GM18873 (cell line): ENCODE measurements at regions not wholly inside any gene's neighbourhood (a gene's known extent, or its start where the extent isn't known, plus 50 kb on each side); places are given as distances from the start of the nearest gene placed in this dataset.
"Not testable (repeated sequence)": the region's sequence is repeated elsewhere in the genome, so short reads cannot be mapped to it uniquely, and the experiment has no call there.

Experiments
- ATAC-seq: cut with Tn5 transposase; IDR thresholded peaks from one replicate; pipeline ENCODE4 v1.9.1; 2021; ENCODE audit warnings: mild to moderate bottlenecking, moderate library complexity, moderate number of reproducible peaks; ENCODE audit not compliant: unreplicated experiment, low FRiP score

GRCh38 chr1:164343189-164343588 lies 215.8 kb upstream of the PBX1 start:
- no peak for ATAC-seq

- ATAC-seq, result no peak
Measured at GRCh38 chr1:164347980-164348379, 211.0 kb upstream of the PBX1 start.

GRCh38 chr1:164356511-164356910 lies 202.5 kb upstream of the PBX1 start:
- no peak for ATAC-seq

- ATAC-seq, result no peak
Measured at GRCh38 chr1:164360265-164360664, 198.7 kb upstream of the PBX1 start.

GRCh38 chr1:164361927-164362326 lies 197.1 kb upstream of the PBX1 start:
- ATAC-seq, result no peak

GRCh38 chr1:164363980-164364379 lies 195.0 kb upstream of the PBX1 start:
- no peak for ATAC-seq

GRCh38 chr1:164366014-164366413 lies 193.0 kb upstream of the PBX1 start:
- no peak for ATAC-seq

GRCh38 chr1:164369698-164370365 lies 189.2 kb upstream of the PBX1 start:
- no peak for ATAC-seq

GRCh38 chr1:164380893-164381292 lies 178.1 kb upstream of the PBX1 start:
- no peak for ATAC-seq

GRCh38 chr1:164382384-164382783 lies 176.6 kb upstream of the PBX1 start:
- ATAC-seq, result no peak

GRCh38 chr1:164384262-164384661 lies 174.7 kb upstream of the PBX1 start:
- ATAC-seq, result no peak

- no peak for ATAC-seq
Measured at GRCh38 chr1:164417016-164417704, 141.8 kb upstream of the PBX1 start.

GRCh38 chr1:164423136-164423535 lies 135.8 kb upstream of the PBX1 start:
- no peak for ATAC-seq

GRCh38 chr1:164433141-164433817 lies 125.7 kb upstream of the PBX1 start:
- ATAC-seq, result no peak

- no peak for ATAC-seq
Measured at GRCh38 chr1:164433818-164434170, 125.2 kb upstream of the PBX1 start.

GRCh38 chr1:164440232-164440631 lies 118.8 kb upstream of the PBX1 start:
- no peak for ATAC-seq

- no peak for ATAC-seq
Measured at GRCh38 chr1:164443166-164443565, 115.8 kb upstream of the PBX1 start.

GRCh38 chr1:164443836-164444235 lies 115.1 kb upstream of the PBX1 start:
- ATAC-seq, result no peak

GRCh38 chr1:164446020-164446419 lies 113.0 kb upstream of the PBX1 start:
- no peak for ATAC-seq

- ATAC-seq, result no peak
Measured at GRCh38 chr1:164452549-164452948, 106.4 kb upstream of the PBX1 start.

GRCh38 chr1:164456272-164456671 lies 102.7 kb upstream of the PBX1 start:
- ATAC-seq, result no peak

- ATAC-seq, result not testable (repeated sequence)
Measured at GRCh38 chr1:164459176-164459575, 99.8 kb upstream of the PBX1 start.
